NT2/D1 (cell line): ENCODE measurements at regions not wholly inside any gene's neighbourhood (a gene's known extent, or its start where the extent isn't known, plus 50 kb on each side); places are given as distances from the start of the nearest gene placed in this dataset.

Source experiments
- DNase-seq: peaks from one replicate; pipeline ENCODE4 v3.0.0-alpha.2; 2011; ENCODE audit warnings: low read depth, low spot score
- H3K27me3 ChIP-seq: 2 replicates; pipeline ENCODE4 v1.6.0; 2011; ENCODE audit warnings: mild to moderate bottlenecking; ENCODE audit not compliant: insufficient read length, insufficient read depth
- H3K36me3 ChIP-seq: 2 replicates; pipeline ENCODE4 v1.6.1; 2011; ENCODE audit warnings: mild to moderate bottlenecking, low read length, mixed read lengths; ENCODE audit not compliant: insufficient read depth, insufficient read length
- H3K4me1 ChIP-seq: 2 replicates; pipeline ENCODE4 v1.5.1; 2011; ENCODE audit not compliant: insufficient read depth, insufficient read length
- H3K4me3 ChIP-seq: 2 replicates; pipeline ENCODE4 v1.5.1; 2011; ENCODE audit warnings: low read depth; ENCODE audit not compliant: insufficient read length
- H3K9ac ChIP-seq: 2 replicates; pipeline ENCODE4 v1.6.0; 2011; ENCODE audit warnings: low read depth; ENCODE audit not compliant: insufficient read length
- H3K9me3 ChIP-seq: 2 replicates; pipeline ENCODE4 v1.5.1; 2011; ENCODE audit warnings: mild to moderate bottlenecking, low read length; ENCODE audit not compliant: insufficient read depth
- SUZ12 ChIP-seq: IDR thresholded peaks from 2 replicates; pipeline ENCODE4 v1.6.1; 2011; ENCODE audit not compliant: insufficient read length, insufficient read depth; ENCODE audit errors: extremely low read depth
- YY1 ChIP-seq: IDR thresholded peaks from 2 replicates; pipeline ENCODE4 v1.6.1; 2011; ENCODE audit not compliant: insufficient read length, insufficient read depth
- ZNF274 ChIP-seq: IDR thresholded peaks from 2 replicates; pipeline ENCODE4 v1.6.1; 2011; ENCODE audit warnings: mild to moderate bottlenecking, low read depth, low read length

- no peak for DNase-seq
- Histone ChIP-seq H3K9me3 (no peaks in the 10 kb centered on the region), H3K4me1 (no peaks in the 10 kb centered on the region), H3K9ac (no peak overlapping the region), H3K27me3 (no peaks in the 10 kb centered on the region), H3K4me3 (no peak overlapping the region), H3K36me3 (no peaks in the 10 kb centered on the region)
- TF ChIP-seq SUZ12, result no peak
Measured at GRCh38 chrX:10759141-10759799, 138.9 kb upstream of the MID1 start.

DNA sequence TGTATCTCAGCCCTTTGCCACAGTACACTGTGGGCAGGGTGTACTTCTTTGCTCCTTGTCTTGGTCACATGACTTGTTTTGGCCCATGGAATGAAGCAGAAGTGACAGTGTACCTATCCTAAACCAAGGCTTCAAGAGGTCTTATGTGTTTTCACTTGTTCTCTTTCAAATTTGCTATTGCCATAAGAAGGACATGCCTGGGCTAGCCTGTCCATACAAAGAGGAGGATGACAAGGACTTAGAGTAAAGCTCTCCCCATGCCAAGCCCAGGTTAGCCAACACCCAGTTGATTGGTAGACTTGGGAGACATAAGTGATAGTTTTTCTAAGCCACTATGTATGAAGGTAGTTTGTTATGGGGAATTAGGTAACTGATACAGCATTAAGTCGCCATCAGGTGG is 141.1 kb upstream of the MID1 start:
- Histone ChIP-seq H3K9me3 (no peaks in the 10 kb centered on the region), H3K36me3 (no peaks in the 10 kb centered on the region), H3K27me3 (no peaks in the 10 kb centered on the region), H3K9ac (no peak overlapping the region), H3K4me1 (no peaks in the 10 kb centered on the region), H3K4me3 (no peak overlapping the region)
- DNase-seq, result no peak
- TF ChIP-seq ZNF274 (no peak), YY1 (no peak), SUZ12 (no peak)

DNA sequence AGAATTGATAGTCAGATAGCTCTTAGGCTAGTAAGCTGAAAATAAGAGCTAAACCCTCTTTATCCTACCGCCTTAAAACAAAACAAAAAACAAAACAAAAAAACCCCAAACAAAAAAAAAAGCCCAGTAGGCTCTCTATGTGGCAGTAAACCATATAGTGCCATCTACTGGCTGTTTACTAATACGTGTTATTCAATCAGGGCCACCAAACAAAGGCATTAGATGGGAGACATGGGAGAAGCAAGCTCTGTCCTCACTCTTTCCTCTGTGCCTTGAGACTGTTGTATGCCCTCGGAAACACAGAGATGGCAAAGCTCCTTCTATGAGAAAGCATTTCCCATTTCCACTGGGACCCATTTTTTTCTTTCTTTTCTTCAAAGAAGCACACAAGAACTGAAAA is 148.8 kb upstream of the MID1 start:
- H3K9me3 ChIP-seq, result no peaks in the 10 kb centered on the region
- no peak overlapping the region for H3K9ac ChIP-seq
- no peaks in the 10 kb centered on the region for H3K36me3 ChIP-seq
- no peak for TF ChIP-seq SUZ12
- no peak for TF ChIP-seq ZNF274
- TF ChIP-seq YY1, result no peak
- no peaks in the 10 kb centered on the region for H3K4me1 ChIP-seq
- no peak for DNase-seq
- H3K27me3 ChIP-seq, result no peaks in the 10 kb centered on the region
- no peak overlapping the region for H3K4me3 ChIP-seq

DNA sequence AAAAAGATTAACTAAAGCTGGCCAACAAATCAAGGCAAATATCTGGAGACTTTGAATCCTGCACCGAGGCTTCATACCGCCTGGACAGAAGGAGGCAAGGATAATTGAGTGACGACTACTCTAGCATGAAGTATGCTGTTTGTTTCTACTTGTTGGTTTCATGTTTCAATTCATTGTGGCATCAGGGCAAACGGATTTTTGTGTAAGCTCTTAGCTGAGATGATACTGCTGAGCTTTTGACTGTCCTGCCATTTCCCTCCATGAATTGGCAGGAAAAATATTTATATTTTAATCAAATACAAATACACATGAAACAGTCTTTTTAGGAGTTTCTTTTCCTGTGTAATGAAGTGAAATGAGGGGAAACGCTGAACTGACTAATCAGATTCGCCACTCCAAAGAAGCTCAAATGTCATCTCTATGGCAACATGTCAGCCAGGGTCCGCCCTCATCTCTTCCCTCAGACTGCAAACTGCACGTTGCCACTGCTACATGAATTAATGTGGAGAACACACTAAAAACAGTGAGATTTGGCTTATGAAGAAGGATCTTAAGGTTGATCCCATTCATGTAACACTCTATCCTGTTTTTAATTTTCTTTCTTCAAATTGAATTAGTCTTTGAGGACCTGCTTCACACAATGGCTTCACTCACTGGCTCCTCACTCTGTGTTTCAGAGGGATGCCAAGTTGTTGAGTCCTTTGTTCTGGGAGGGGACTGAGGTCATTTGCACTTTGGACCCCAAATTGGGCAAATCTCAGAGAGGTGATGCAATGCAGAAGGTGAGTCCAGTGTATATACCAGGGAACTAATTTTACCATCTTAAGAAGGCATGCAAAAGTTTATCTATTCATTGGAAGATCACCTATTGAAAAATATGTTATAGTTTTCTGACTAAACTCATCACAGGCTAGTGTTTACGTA is 149.6 kb upstream of the MID1 start:
- Histone ChIP-seq H3K9ac (no peak overlapping the region), H3K36me3 (no peaks in the 10 kb centered on the region), H3K4me3 (no peak overlapping the region), H3K9me3 (no peaks in the 10 kb centered on the region), H3K27me3 (no peaks in the 10 kb centered on the region), H3K4me1 (no peaks in the 10 kb centered on the region)
- no peak for DNase-seq
- TF ChIP-seq YY1 (no peak), SUZ12 (no peak), ZNF274 (no peak)

- no peak for TF ChIP-seq YY1
- no peak for TF ChIP-seq ZNF274
- no peak for TF ChIP-seq SUZ12
- H3K4me3 ChIP-seq, result no peak overlapping the region
- H3K9ac ChIP-seq, result no peak overlapping the region
- no peaks in the 10 kb centered on the region for H3K27me3 ChIP-seq
- H3K9me3 ChIP-seq, result no peaks in the 10 kb centered on the region
- no peaks in the 10 kb centered on the region for H3K4me1 ChIP-seq
- no peaks in the 10 kb centered on the region for H3K36me3 ChIP-seq
- no peak for DNase-seq
Measured at GRCh38 chrX:10773318-10773717, 152.9 kb upstream of the MID1 start.

- no peak for DNase-seq
- no peak for TF ChIP-seq SUZ12
- TF ChIP-seq YY1, result no peak
- no peak for TF ChIP-seq ZNF274
- Histone ChIP-seq H3K9ac (no peak overlapping the region), H3K9me3 (no peaks in the 10 kb centered on the region), H3K27me3 (no peaks in the 10 kb centered on the region), H3K36me3 (no peaks in the 10 kb centered on the region), H3K4me3 (no peak overlapping the region), H3K4me1 (no peaks in the 10 kb centered on the region)
Measured at GRCh38 chrX:10781847-10782530, 161.6 kb upstream of the MID1 start.

GRCh38 chrX:10783451-10783995 is 163.1 kb upstream of the MID1 start:
- Histone ChIP-seq H3K9me3 (no peaks in the 10 kb centered on the region), H3K4me1 (no peaks in the 10 kb centered on the region), H3K36me3 (no peaks in the 10 kb centered on the region), H3K27me3 (no peaks in the 10 kb centered on the region), H3K9ac (no peak overlapping the region), H3K4me3 (no peak overlapping the region)
- TF ChIP-seq ZNF274 (no peak), SUZ12 (no peak), YY1 (no peak)
- DNase-seq, result no peak
